HG03457 (cell line): ENCODE measurements at regions not wholly inside any gene's neighbourhood (a gene's known extent, or its start where the extent isn't known, plus 50 kb on each side); places are given as distances from the start of the nearest gene placed in this dataset.

Experiments
- ATAC-seq: cut with Tn5 transposase; IDR thresholded peaks from one replicate; pipeline ENCODE4 v1.9.1; 2021; ENCODE audit warnings: moderate number of reproducible peaks; ENCODE audit not compliant: unreplicated experiment

DNA sequence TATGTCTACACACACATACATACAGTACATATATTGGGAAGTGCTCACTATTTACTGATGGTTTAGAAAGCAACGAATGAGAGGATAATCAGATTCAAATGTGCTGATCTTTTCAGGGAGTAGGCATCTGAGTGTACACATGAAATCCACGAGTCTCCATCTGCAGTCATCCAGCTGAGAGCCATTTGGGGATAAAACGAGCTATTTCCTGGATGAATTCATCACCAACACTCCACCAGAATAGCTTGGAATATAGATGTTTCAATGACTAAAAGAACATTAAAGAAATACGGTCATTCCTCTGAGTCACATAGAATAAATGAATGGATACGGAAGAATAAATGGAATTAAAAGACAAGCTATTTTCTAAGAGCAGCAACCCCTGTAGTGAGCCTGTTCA, 721.6 kb upstream of the ARGLU1 start:
- no peak for ATAC-seq

DNA sequence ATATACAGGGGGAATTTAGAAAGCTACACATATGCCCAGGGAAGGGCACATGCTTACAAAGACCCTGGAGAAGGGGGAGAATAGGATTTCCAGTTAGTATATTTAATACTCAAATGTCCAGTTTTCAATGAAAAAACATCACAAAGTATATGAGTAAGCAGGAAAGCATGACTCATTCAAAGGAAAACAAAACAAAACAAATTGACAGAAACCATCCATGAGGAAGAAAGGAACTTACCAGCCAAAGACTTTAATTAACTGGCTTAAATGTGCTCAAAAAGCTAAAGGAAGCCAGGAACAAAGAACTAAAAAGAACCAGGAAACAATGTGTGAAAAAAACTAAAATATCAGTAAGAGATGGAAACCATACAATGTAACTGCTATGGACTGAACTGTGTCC, 716.2 kb upstream of the ARGLU1 start:
- ATAC-seq, result no peak

DNA sequence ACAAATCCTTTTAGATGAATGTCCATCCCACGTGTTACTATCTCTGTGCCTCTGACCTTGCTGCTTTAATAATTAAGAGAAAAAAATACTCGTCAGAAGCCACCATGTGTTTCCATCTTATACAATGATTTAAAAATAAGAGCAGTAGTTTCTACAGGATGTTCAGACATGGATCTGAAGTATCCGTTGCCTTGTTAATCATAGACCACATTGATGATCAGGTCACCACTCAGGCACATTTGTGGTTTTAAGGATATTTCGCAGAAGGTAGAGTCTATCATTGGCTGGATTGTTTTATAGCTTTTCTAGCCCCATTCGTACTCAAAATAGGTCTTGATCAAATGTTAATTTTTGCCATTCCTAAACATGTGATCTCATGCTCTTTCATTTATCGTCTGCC, 710.0 kb upstream of the ARGLU1 start:
- no peak for ATAC-seq

DNA sequence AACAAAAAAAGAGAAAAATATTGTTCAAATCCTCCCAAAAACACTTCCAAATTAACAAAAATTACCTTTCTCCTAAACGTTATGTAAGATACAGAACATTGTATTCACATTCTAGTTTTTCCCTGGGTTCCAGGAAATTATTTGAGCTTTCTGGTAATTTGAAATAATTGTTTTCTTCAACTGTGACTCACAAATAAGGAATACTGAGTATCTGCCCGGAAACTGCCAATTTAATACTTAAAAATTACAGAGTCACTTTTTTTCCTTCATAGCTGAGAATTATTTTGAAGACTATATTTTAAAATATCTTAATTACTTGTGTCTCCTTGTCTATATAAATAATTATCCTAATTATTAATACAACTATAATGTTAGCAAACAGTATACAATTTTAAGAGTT, 709.0 kb upstream of the ARGLU1 start:
- no peak for ATAC-seq

DNA sequence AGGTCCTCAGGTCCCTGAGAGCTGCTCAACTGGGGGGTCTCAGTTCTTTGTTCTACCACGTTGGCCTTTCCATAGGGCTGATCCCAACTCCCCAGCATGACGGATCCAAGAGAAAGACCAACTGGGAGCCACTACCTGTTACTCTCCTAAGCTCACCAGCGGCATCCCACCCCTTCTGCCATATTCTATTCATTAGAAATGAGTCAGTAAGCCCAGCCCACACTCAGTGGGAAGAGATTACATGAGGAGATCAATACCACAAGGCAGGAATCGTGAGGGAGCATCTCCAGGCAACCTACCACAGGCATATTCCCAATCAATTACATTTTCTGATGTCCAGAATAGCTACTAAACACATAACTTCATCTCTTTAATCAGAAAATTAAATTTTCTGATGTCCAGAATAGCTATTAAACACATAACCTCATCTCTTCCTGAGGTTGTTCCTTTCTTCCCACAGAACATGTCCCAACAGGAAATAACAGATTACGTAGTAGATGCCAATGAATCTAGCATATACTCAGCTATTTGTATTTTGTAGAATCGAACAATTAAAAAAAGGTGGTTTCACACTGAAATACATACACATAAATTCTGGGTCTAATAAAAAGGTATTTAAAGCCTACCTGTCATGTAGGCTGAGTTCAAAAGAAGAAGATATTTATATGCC, 708.1 kb upstream of the ARGLU1 start:
- ATAC-seq, result no peak

DNA sequence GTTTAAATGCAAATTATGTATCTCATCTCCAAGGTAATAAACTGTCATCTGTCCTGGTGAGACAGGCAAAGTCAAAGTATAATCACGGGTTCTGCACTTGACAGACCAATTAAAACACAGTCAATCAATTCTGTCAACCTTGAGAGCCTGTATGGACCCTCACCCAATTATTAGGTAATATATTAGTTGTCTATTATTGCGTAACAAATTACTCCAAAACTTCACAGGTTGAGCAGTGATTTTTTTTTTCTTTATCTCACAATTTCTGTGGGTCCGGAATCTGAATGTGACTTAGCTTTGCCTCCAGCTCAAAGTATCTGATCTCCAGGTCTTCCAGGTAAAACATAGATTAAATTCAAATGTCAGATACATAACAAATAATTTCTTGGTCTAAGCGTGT, 707.4 kb upstream of the ARGLU1 start:
- ATAC-seq, result no peak

DNA sequence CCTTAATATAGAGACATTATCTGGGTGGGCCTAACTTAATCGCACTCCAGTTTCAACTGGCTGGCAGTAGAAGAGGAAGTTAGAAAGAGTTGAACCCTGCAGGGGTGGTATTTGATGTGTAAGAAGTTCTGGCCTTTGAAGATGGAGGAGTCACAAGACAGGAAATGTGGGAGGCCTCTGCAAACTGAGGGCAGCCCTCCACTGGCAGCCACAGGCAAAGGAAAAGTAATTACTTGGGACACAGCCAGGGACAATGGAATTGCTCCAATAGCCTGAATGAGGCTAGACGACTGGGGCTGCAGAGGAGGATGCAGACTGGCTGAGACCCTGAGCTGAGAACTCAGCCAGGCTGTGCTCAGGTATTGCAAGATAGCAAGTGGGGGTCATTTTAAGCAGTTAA, 703.3 kb upstream of the ARGLU1 start:
- ATAC-seq, result no peak

DNA sequence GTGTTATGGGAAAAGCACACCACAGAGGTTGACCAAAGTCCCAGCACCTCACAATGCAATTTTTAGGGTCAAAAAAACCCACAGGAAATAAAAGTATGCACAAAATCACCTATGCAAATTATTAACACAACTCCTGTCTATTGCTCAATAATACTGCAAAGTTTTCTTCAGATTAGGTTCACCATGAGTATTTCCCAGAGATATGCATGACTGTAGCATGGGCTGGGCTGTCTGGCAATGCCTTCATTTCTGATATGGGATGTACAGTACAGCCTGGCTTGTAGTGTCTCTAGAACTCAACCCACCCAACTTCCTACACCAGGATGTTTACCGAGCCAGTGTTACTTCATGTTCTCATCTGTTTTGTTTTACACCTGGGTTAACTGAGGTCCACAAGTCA, 698.7 kb upstream of the ARGLU1 start:
- ATAC-seq, result no peak

DNA sequence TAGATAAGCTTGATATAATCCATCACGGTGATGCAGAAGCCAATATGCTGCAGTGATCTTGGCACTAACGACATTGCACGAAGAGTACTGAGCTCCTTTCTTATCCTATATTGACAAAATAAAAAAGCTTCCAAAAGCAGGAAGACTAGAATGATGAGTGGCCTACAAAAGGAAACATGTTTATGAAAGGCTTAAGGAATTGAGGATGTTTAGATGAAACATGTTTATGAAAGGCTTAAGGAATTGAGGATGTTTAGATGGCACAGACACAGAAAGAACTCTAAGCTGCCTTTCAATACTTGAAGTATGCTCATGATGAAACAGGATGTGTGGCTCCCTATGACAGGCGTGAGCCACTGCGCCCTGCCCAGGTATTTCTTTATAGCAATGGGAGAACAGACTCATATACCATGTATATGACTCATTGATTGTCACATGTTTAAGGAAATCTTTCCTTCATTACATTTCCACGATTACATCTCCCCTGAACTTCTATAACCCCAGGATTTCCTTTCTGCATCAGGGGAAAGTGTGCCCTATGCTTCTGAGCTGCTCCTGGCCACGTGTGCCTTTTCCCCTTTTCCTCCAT, 690.8 kb upstream of the ARGLU1 start:
- ATAC-seq, result no peak

DNA sequence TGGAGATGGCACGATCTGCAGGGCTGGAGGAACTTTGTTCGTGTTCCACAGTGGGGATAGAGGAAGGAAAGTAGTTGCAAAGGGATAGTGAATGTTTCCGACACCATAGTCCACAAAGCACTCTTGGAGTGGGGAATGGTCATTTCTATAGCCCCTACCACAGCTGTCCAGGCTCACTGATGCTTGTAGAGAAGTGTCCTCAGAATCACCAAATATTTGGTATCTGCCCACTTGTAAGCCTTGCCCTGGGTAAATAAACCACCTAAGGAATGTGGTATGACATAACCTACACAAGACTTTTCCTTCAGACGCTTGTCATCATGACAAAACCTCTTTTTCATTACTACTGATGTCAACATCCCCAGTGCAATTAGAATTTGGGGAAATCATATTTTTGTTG, 686.5 kb upstream of the ARGLU1 start:
- ATAC-seq, result no peak

DNA sequence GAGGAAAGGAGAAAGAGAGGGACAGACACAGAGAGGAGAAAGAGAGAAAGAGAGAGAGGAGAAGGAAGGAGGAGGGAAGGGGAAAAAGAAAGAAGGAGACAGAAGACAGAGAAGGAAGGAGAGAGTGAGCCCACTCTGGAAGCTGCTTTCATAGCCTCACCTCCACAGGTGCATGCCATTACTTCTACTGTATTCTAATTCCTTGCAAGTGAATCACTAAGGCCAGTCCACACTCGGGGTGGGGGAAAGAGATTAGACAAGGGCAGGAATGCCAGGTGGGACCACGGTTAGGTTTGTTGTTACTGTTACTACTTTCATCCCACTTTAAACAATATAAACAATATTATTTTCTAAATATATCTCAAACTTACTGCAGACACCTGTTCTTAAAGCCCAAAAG, 684.5 kb upstream of the ARGLU1 start:
- no peak for ATAC-seq

DNA sequence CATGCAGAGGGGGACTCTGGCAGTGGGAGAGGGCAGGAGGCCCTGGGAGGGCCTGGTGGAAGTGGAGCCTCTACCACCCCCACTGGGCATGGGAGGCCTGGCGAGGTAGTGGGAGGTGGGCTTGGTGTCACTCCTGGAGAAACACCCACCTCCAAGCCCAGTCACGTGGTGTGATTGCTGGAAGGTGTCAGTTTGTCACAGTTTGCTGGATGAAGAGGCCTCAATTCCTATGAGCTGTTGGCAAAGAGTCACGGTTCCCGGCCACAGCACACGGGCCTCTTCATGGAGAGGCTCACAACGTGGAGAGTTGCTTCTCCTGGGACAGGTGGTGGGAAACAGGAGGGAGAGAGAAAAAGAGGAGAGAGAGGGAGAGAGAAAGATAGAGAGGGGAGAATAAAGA, 684.1 kb upstream of the ARGLU1 start:
- no peak for ATAC-seq

DNA sequence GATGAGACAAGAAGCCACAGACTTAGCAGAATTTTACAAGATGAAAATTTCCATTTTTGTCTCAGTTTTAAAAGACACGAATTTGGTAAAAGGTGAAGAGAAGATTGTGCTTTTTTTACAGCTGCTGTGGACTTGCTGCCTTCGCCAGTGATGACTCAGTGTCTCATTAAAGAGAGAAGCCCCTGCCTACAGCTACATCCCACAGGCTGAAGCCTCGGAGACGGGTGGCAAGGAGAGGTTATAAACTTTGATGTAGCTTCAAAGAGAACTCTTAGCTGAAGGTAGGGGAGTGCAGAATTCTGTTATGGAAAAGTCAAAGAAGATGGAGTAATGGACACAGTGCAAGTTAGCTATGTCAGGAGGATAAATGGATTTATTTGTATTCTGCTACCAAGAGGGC, 683.4 kb upstream of the ARGLU1 start:
- ATAC-seq, result no peak

DNA sequence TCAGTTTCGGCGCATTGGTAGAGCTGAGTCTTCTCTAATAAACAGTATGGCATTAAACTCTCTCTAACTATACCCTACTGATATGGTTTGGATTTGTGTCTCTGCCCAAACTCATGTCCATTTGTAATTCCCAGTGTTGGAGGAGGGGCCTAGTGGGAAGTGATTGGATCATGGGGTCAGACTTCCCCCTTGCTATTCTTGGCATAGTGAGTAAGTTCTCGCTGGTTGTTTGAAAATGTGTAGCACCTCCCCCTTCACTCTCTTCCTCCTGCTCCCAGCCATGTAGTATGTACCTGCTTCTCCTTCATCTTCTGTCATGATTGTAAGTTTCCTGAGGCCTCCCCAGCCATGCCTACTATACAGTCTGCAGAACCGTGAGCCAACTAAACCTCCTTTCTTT, 682.7 kb upstream of the ARGLU1 start:
- no peak for ATAC-seq

DNA sequence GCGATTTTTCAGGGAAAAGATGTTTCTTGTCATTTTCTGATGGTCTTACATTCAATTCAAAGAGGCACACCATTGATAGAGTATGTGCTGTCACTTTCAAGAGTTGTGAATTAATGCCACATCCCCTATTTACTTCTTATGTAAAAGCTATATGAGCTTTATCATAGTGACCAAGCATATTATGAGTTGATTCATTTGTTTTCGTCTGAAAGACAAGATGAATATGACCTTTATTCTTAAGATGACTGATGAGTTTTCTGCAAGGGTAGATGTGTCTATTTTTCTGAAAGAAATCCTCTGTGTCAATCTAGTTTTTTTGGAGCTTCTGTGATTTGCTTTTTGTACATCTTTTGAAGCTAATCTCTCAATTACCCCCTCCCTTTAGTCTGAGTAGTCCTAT, 676.3 kb upstream of the ARGLU1 start:
- no peak for ATAC-seq

DNA sequence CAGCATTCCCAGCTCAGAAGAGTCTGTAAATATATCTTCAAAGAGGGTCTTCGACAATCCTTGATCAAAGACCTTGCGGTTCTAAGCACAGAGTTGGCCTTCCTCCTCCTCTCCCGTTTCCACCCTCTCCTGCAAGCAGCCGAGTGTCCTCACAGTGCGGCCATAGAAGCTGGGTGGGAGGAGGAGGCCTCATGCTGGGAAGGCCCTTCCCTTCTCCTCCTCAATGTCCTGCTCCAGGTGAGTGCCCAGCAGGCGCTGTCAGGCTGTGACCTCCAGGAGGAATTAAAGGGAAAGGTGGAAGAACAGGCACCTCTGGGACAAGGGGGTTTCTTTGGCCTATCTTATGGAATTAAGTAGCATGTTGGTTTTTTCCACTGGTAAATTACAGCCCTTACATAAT, 674.2 kb upstream of the ARGLU1 start:
- ATAC-seq, result no peak

DNA sequence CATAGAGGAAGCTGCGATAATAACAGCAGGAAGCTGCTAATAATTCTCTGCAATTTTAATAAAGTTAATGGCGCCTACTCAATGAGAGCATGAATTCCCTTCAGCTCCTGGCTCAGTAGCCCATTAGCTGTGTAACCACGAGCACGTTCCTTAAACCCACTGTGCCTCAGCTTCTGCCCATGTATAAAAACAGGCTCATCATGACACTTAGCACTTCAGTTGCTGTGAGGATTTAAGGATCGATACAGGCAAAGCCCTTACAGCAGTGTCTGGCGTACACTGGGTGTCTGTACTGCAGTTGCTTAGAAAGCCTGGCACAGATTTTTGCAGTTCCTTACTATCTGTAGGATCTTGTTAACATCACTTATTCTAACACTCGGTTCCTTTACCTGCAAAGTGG, 673.4 kb upstream of the ARGLU1 start:
- ATAC-seq, result no peak

DNA sequence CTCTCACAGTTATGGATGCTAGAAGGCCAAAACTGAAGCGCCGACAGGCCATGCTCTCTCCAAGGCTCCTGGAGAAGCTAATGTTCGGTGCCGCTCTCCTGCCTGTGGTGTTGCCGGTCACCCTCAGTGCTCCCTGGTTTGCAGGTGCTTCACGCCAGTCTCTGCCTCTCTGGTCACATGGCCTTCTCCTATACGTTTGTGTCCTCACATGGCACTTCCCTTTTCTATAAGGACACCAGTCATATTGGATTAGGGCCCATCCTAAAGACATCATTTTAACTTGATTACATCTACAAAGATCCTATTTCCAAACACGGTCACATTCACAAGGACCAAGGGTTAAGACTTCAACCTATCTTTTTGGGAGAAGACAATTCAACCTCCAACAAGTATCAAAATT, 671.3 kb upstream of the ARGLU1 start:
- no peak for ATAC-seq

DNA sequence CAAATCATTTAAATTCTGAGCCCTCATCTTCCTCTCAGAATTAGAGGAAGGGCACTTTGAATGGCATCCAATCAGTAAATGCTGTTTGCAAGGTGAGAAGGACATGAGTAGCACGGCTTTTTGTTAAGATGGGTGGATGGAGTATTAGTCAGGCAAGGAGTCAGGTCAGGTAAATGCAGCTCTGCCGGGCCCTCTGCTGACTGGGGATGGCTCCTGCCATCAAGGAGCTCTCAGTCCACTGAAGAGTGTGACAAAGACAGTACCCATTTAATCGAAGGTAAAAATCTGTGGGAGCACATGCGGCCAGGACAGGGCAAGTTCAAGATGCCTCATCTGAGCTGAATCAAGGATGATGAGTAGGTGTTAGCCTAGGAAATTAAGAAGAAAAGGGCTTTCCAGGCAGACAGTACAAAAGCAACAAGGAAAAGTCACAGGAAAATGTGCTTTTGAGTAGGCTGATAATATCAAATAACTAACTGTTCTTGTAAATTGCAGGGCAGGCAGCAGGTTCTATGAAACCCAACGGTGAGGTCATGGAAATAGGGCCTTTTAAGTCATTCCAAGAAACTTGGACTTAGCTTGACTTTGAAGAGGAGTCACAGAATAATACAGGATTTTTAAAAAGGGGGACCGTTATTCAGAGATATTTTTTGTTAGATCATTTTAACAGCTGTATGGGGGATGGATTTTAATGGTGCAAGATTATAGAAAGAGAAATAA, 670.5 kb upstream of the ARGLU1 start:
- no peak for ATAC-seq

DNA sequence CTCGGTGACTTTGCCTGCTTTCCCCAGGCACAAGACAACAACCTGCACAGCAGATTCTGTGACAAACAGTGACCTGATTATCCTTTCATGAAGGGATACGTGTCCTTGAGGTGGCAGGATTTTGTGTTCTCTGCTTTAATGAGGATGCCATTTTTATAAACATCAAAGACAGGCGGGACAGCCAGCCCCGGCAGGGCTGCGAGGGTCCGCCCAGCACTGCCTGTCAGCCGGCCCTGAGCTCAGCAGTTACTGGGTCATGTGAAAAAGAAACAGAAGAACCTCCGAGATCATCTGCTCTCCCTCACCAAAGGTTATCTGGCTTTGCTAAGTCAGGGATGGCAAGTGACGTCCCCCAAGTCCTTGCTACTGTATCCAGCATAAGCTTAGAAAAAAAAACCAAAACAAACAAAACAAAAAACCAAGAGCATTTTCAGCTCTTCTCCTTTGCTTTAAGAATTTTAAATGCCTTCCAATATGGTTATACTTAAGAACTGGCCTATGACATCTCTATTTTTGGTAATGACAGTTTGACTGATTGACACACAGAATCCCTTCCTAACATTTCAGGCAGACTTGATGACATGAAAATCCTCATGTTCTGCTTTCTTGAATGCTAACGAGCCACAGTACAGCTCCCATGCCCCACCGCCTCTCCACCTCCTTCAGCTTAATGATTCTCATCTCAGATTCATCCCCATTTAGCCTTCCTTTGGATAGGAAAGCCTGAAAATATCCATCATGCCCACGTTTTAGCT, 666.6 kb upstream of the ARGLU1 start:
- no peak for ATAC-seq

DNA sequence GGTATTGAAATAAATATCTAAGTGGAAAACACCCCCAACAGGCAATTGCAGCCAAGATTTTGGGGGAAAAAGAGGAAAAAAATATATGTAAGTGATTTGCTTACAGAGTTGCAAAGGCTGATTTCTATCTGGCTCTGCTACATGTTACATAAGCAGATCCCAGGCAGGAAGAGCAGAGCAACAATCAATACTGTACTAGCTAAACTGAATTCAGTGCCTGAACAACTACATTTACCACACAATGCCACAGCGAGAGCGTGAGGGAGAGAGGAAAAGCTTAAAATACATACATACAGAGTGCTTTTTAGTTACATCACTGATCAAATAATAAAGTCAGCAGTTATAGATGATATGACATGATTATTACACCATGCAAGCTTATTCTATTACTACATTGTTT, 665.6 kb upstream of the ARGLU1 start:
- no peak for ATAC-seq

DNA sequence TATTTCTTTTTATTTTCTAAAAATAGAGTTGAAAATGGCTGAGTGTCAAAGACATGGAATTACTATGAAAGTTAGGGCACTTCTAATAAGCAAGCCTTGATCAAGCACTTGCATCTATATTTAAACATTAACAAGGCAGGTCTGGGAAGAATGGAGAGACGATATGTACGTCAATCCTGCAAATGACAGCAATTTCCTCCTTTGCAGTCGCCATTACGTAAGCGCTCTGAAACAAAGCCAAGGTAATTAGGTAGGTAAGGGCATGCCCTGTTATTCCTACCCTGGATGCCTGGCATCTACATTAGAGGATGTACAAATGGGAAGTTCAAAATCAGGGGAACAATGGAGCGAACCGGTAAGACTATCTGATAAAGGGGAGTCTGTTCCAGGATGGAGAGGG, 664.0 kb upstream of the ARGLU1 start:
- no peak for ATAC-seq
